NCI-H2196 (cell line): ENCODE measurements at regions not wholly inside any gene's neighbourhood (a gene's known extent, or its start where the extent isn't known, plus 50 kb on each side); places are given as distances from the start of the nearest gene placed in this dataset.

Experiments
- DNase-seq: peaks from one replicate; lab custom pipeline; 2025; ENCODE audit not compliant: unreplicated experiment; lab: John Stamatoyannopoulos, UW

DNA sequence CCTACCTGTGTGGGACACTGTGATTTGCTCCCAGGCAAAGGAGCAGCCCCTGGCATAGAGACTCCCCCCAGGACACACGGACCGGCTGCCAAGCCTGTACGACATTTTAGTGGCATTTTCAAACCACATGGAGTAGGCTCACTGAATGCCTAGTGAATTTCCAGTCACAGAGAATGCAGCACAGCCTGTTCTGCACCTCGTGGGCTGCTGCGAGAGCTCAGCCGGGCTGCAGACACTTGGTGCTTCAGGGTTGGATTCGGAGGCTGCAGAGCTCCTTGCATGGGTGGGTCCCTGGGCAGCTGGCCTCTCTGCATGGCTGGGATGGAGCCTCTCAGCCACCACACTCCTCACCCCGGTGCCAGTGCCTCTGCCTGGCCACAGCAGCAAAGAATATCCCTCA, 51.2 kb upstream of the HNF1B start:
- no peak for DNase-seq
